HG03108 (cell line): ENCODE measurements at regions not wholly inside any gene's neighbourhood (a gene's known extent, or its start where the extent isn't known, plus 50 kb on each side); places are given as distances from the start of the nearest gene placed in this dataset.
A peak's percentile ranks its signal among the peaks of the same experiment; 100 is the strongest.
"Not testable (repeated sequence)": the region's sequence is repeated elsewhere in the genome, so short reads cannot be mapped to it uniquely, and the experiment has no call there.

ENCODE experiments used
- ATAC-seq: cut with Tn5 transposase; IDR thresholded peaks from one replicate; pipeline ENCODE4 v1.9.1; 2021; ENCODE audit warnings: moderate library complexity; ENCODE audit not compliant: unreplicated experiment

DNA sequence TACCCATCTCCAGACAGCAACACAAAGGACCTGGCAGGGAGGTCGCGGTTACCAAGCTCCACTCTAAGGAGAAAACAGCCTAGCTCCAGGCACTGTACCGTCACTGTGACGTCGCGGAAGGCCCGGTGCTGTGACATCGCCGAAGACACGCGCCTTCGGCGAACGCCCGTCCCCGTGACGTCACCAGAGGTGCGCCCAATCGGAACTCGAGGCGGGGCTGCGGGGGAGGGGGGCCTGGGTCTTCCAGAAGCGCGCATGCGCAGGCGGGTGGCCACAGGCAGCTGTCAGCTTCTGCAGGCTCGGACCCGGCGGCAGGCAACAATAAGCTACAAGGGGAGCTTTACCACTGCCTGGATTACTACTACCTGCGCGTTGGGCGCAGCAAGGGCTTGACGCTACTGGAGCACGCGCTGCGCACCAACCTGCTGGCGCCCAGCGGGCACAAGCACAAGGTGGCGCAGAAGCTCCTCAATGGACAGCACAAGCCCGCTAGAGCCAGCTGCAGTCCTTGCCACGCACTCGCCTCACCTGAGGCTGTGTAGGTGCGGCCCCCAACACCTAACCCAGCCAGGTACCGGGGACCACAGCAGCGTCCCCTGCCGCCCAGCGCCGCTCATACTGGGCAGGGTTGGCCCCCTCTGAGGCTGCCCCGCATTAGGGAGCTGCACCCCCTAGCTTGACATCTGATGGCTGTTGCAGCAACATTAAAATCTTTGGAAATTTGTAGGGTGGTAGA lies 208.4 kb downstream of the TPST1 start:
- ATAC-seq: peak; percentile 52

DNA sequence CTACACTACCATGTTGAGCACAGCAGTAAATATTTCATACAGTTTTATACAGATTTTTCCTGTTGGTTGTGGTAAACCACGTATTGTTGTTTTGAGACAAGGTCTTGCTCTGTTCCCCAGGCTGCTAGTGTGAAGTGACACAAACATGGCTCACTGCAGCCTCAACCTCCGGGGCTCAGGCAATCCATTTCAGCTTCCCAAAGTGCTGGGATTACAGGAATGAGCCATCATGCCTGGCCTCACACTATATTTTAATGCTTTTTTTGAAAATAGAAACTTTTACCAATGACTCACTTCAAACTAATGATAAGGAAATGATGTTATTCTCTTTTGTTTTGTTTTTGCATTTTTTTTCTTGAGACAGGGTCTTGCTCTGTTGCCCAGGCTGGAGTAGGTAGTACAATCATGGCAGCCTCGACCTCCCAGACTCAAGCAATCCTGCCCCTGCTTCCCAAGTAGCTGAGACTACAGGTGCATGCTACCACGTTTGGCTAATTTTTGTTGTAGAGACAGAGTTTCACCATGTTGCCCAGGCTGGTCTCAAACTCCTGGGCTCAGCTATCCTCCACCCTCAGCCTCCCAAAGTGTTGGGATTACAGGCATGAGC lies 210.6 kb downstream of the TPST1 start:
- no peak for ATAC-seq

DNA sequence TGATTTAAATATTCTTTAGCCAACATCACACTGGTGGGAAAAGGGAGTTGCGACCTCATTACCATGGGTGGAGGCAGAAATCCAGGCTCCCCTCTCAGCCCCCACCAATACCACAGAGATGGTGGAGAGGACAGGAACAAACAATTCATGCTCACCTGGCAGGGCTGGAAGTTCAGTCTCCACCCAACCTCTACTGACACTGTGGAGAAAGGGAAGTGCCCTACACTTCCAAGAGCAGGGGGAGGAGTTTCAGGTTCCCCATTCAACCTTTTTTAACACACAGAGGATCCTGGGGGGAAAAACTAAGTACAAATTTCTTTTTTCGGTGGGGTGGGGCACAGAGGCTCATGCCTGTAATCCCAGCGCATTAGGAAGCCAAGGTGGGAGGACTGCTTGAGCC lies 210.1 kb upstream of the KCTD7 start:
- no peak for ATAC-seq

DNA sequence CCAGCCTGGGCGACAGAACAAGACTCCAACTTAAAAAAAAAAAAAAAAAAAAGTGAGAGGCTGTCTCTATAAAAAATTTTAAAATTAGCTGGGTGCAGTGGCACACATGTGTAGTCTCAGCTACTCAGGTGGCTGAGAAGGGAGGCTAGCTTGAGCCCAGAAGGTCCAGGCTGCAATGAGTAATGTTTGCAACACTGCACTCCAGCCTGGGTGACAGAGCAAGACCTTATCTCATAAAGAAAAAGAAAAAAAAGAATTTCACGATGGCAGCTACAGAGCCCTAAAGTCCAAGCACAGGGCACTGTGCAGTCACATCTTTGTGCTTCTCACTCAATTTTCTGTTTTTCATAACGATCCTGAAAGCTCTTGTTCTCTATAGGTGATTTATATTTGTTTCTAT lies 209.5 kb upstream of the KCTD7 start:
- ATAC-seq: no peak

DNA sequence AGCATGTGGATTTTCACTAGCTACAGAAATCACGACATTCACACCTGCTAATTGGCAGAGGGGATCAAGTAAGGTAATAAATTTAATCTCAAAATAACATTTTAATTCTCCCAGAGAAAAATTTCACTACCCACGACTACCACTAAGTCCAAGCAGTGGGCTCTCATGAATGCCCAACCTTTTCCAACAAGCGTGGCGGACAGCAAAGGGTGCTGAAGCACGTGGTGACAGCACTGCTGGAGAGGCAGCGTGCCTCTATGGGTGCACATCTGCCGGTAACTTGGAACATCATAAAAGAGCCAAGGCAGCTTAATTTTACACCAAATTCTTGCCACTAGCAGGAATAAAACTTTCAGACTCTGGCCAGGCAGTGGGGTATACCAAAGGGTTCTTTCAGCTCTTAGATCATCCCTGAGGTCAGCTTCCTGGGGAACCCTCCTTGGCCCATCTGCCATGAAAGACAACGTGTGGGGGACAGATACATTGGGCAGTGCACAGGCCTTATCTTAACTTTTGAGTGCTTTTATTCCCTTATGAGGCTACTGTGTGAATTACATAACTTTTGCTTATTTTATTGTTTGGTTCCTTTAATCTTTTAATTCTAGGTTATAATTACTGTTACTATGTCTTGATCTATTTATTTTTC lies 206.7 kb upstream of the KCTD7 start:
- no peak for ATAC-seq

DNA sequence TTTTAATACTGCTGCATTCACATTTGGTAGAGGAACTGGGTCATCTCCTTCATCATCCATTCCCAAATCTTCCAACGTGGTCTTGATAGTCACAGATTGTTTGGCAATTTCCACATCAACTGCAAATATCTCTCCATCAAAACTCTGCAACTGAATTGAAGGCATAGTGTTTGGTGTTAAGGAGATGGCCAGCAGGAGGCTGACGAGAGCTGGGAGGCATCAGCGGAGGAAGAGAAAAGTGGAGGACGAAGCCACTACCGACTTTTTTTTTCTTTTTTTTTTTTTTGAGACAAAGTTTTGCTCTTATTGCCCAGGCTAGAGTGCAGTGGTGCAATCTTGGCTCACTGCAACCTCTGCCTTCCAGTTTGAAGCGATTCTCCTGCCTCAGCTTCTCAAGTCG lies 205.0 kb upstream of the KCTD7 start:
- ATAC-seq: no peak

DNA sequence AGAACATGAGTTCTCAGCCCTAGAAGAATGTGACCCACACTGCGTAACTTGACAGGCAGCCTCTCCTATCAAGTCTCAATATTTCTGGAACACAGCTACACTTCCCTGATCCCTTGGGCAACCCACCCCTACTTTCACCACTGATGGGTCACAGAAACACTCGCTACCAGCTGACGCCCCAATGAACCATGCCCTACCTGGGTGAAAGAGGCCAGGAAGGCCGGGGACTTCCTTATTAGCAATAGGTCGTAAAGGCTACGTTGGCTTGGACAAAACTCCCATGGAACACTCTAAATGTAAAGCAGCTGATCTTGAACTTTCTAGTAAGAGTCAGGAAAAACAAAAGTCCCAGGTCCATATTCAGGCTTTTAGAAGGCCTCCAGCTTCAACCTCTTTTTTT lies 202.3 kb upstream of the KCTD7 start:
- no peak for ATAC-seq

DNA sequence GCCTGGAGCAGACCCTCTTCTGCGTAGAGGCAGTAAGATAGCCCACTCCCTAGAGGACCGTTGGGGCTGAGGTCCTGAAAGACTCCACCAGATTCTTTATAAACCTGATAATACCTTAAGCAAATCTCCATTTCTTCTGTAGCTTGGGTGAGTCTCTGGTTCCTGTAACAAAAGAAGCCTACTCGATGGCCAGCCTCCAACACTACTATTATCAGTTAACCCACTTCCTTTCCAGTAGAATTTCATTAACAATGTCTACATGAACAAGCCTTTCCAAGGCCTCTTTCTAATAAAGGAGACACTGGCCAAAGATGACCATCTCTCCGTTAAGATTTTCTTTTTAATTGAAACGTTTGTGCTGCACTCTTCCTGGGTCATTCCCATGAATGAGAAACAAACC lies 201.7 kb upstream of the KCTD7 start:
- no peak for ATAC-seq

DNA sequence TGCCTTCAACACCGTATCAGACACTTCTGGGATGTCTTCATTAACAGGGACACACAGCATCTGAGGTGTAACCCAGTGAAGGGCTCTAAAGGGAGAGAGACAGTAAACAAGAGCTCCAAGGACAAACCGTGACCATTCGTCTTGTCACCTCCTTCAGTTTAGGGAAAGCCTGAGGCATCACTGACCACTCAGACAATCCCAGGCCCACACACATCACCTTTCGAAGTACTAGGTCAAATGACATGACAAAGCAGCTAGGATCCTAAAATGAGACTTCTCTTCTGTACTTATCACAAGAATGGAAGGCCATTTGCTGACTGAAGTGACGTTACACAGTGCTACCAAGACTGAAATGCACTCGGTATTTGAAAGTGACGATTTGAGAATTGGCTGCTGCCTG lies 200.7 kb upstream of the KCTD7 start:
- no peak for ATAC-seq

DNA sequence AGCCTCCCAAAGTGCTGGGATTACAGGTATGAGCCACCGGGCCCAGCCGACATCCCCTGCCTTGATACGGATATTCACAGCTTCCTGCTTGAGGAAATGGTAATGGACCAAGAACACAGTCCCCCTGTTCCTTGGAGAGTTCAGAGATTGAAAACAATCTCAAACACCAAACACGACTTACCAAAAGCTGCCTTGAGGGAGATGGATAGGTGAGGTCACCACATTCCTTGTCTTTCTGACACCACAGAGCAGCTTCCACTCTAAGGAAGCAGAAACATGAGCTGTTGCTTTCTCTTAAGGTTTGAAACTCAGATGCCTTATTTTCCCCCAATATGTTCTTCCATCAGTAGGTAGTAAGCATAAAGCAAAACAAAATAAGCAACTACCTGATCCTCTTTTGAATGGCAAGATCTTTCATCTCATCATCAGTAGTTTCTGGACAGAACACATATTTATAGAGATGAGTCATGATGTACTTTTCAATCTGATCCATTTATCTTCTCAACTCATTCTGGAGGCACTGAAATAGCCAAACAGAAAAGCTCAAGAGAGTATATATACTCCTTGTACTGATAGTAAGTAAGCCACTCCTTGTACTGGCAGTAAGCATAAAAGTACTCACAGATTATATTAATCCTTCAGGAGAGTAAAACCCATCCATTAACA lies 199.1 kb upstream of the KCTD7 start:
- no peak for ATAC-seq

DNA sequence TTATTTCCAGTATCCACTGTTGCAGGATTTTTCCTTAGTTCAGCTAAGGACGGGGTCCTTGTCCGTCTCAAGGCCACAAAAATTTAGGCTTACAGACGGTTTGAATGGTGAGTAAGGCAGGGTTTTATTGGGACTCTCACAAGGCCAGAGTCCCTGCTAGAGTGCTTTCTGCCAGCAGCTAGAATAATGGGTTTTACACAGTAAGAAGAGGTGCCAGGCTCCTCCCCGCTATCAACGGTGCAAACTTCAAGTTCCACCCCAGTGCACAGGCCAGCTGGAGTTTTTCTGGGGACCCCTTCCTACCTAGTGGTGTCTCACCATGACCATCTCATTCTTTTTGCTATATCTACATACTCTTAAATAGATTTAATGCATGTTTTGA lies 198.5 kb upstream of the KCTD7 start:
- ATAC-seq: no peak

DNA sequence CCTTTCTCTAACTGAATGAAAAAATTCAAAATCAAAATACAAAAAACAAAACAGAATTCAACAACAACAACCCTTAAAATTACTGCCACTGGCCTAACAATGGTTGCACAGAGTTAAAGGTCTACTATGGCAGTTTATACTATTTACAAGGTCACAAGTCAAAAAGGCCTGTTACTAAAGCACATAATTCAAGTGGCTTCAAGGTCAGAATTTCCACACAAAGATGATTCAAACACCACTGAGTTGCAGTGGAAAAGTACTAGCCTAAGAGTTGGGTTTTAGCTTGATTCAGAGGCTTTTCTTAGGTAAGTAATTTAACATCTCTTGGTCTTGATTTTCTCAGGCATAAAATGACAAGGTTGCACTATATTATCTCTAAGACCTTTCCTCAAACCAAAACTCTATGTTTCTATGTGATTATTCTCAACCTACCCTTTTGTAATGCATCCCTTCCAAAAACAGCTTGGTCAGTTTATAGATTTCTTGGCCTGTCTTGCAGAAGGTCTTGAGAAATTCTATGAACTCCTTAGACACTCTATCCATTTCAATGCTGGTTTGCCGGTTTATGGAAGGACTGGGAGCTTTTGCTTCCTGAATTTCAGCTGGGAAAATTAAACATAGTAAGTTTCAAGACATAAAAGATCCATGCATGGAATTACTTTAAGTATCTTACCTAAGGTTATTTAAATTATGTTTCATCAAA lies 189.8 kb upstream of the KCTD7 start:
- ATAC-seq: not testable (repeated sequence)

DNA sequence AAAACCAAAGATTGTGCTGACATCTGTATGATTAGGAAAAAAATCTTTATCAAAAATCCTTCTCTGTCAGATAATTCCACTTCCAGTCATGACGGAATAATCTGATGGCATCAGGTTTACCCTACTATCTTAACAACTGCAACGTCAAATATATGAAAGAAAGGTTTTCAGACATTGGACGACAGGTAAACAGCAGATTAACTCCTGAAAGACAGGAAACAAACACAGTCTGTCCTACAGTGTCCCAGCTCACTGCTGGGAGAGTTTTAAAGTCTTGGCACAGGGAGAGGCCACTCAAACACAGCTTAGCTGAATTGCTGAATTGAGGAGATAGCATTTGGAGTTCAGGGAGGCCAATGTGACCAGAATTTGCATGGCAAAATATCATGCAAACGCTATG lies 186.3 kb upstream of the KCTD7 start:
- ATAC-seq: no peak

DNA sequence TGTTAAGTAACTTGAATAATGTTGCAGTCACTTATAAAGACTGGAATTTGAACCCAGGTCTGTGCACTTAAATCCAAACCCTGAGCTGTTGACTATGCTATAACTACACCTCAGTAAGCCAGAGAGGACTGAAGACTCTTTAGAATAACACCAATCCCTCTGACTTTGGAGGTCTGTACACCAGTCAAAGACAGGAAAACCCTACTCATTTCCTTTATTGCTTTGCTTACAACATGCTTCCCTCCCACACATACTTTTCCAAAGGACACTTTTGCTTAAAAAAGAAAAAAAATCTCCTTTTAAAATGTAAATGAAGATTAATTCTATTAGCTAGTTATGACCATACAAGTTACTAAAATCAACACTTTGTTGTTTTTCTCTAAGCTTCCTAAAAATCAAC lies 184.7 kb upstream of the KCTD7 start:
- ATAC-seq: no peak

DNA sequence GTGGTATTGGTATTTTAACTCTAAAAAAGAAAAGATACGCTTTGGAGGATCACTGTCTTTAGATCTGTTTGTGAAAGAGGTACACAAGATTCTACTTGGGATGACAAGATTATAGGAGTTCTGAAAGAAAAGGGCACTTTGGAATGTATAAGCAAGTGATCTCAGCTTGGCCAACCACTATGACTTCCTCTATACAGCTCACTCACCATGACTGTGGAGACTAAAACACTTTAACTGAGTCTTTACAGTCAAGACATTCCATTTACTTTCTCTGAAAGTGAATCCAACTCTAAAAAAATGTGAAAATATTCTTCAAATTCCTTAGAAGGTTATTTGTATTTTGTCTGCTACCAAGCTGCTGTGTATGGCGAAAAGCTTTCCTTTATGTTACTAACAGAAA lies 181.7 kb upstream of the KCTD7 start:
- ATAC-seq: not testable (repeated sequence)

DNA sequence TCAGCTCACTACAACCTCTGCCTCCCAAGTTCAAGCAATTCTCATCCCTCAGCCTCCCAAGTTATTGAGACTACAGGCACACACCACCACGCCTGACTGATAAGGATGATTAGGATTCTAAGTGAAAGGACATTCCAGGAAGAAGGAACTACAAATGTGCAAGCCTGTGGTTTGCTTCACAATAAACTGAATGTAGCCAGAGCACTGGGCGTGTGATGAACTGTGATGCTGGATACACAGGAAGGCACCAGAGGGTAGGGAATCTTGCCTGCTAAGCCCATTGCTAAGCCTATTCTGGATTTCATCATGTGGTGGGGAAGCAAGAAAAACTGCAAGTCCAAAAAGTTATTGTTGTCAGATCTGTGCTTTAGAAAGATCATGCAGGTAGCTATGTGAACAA lies 177.9 kb upstream of the KCTD7 start:
- not testable (repeated sequence) for ATAC-seq

DNA sequence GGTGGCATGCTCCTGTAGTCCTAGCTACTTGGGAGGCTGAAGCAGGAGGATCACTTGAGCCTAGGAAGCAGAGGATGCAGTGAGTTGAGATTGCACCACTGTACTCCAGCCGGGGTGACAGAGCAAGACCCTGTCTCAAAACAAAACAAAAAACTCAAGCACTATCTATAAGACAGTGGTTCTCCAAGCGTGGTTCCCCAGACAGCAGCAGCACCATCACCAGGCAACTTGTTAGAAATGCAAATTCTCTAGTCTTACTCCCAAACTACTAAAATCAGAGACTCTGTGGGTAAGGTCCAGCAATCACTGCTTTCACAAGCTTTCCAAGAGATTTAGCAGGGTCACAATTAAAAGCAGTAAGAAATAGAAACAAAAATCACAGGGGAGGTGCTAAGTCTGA lies 177.0 kb upstream of the KCTD7 start:
- ATAC-seq: peak; percentile 56

DNA sequence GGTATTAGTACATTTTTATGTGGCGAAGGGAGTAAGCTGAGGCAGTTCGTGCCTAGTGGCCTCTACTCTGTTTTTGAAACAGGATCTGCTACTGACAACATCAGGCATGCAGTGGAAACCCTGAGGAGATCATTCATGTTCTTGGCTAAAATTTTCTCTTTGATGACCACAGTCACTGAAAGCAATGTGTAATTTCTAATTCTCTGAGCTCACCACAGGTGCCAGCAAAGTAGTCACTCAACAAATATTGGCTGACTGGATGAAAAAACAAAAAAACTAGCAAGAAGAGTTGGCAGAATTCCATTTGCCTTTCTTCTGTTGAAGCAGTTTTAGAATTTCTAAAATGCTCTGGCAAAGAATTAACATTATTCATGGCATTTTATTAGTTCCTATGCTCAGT lies 176.5 kb upstream of the KCTD7 start:
- ATAC-seq: no peak

DNA sequence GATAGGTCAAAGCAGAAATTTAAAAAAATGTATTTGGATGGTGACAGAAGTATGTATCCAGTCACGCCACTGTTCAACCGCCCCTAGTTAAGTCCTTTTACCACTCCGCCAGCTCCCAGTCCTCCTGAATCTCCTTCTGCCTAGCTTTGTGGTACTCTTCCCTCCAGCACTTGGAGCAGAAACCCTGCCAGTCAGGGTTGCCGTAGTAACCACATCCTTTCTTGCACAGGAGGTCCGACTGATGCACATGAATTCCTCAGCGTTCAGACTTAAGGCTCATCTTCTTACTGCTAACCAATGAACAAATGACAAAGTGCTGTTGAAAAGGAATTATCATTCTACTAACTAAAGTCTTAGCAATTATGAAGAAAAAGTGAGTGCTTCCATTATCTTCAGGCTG lies 175.3 kb upstream of the KCTD7 start:
- no peak for ATAC-seq

DNA sequence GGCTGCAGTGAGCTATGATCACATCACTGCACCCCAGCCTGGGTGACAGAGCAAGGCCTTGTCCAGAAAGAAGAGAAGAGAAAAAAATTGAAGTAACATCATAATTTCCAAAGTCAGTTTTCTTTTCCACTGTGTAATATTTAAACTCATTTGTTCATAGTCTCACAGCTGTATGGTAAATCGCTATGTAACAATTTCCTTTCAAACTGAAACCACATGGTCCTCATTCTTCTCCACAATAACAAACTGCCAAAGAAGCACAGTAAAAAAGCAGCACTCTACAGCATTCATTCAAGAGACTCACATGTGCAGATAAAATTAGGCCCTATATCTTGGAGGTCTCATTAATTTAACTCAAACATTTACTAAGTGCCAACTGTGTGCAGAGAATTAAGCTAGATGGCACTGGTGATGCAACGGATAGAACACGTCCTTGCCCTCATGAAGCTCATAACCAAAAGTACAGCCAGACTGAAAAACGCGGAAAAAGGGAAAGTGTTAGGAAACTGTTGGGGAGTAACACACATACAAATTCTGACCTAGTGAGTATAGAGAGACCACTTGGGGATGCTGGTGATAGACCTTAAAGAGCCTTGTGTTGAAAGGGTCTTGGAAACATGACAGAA lies 174.0 kb upstream of the KCTD7 start:
- no peak for ATAC-seq

DNA sequence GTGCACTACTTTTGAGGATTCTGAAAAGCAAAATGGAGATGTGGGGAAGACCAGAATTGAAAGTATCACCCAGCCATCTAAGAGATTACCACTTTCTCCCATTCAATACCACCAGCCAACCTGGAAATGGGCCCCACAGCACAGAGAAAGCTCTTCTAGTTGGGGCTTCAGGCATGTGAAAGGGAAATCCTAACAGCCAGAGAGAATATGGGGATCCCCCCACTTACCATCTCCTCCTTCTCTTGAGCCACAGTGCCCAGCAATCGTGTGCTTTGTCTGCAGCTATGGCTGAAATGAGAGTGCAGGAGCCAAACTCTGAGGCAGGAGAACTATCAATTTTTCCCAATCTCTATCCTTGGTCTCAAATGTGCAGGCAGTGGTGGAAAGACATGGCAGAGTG lies 173.2 kb upstream of the KCTD7 start:
- not testable (repeated sequence) for ATAC-seq
